A673 (cell line): ENCODE measurements at regions not wholly inside any gene's neighbourhood (a gene's known extent, or its start where the extent isn't known, plus 50 kb on each side); places are given as distances from the start of the nearest gene placed in this dataset.

ENCODE experiments used
- BruUV-seq: library from RNA; stranded (reverse); fragments of 400-500 nt; replicated peaks from 2 replicates; lab custom pipeline; 2021; lab: Mats Ljungman, UMichigan
- CTCF ChIA-PET: fragments of 300-600 bp; sonication (Branson Sonifier 250); formaldehyde crosslinking; loops from one replicate; lab custom pipeline; 2022; ENCODE audit warnings: antibody characterized with exemption; lab: Charles Lee
- POLR2A ChIA-PET: fragments of 300-600 bp; sonication (Branson Sonifier 250); formaldehyde crosslinking; loops from one replicate; lab custom pipeline; 2022; ENCODE audit warnings: antibody characterized with exemption; ENCODE audit not compliant: low non-redundant PET; lab: Charles Lee
- DNase-seq: peaks from one replicate; pipeline ENCODE4 v3.0.0-alpha.2; 2015; ENCODE audit warnings: low spot score
- H3K27ac ChIP-seq: fragments of 200-600 bp; sonication (generic); 2 replicates; pipeline ENCODE4 v1.5.1; 2016; ENCODE audit warnings: mixed run types, low read depth, mild to moderate bottlenecking, mixed read lengths, antibody characterized with exemption, low read length; ENCODE audit not compliant: poor library complexity, severe bottlenecking
- H3K27me3 ChIP-seq: fragments of 200-600 bp; sonication (generic); replicated peaks from 2 replicates; pipeline ENCODE4 v1.6.1; 2017; ENCODE audit warnings: mixed run types, low read depth, mild to moderate bottlenecking, mixed read lengths, antibody characterized with exemption, low read length; ENCODE audit not compliant: insufficient read depth, poor library complexity
- H3K36me3 ChIP-seq: fragments of 200-600 bp; sonication (generic); 2 replicates; pipeline ENCODE4 v1.6.1; 2016; ENCODE audit warnings: mixed run types, mild to moderate bottlenecking, mixed read lengths, antibody characterized with exemption, low read length; ENCODE audit not compliant: insufficient read depth, poor library complexity, severe bottlenecking
- H3K4me1 ChIP-seq: fragments of 200-600 bp; sonication (generic); 2 replicates; pipeline ENCODE4 v1.6.1; 2017; ENCODE audit warnings: mixed run types, mild to moderate bottlenecking, mixed read lengths, antibody characterized with exemption, low read length; ENCODE audit not compliant: insufficient read depth, poor library complexity, severe bottlenecking
- H3K4me3 ChIP-seq: fragments of 200-600 bp; sonication (generic); 2 replicates; pipeline ENCODE4 v1.5.1; 2016; ENCODE audit warnings: low read depth, mixed run types, mild to moderate bottlenecking, mixed read lengths, low read length; ENCODE audit not compliant: poor library complexity, severe bottlenecking
- H3K9me3 ChIP-seq: fragments of 200-600 bp; sonication (generic); 2 replicates; pipeline ENCODE4 v1.6.1; 2016; ENCODE audit warnings: mixed run types, low read depth, mild to moderate bottlenecking, mixed read lengths, antibody characterized with exemption, low read length; ENCODE audit not compliant: poor library complexity, severe bottlenecking
- EZH2 ChIP-seq: fragments of 200-600 bp; sonication (generic); IDR thresholded peaks from 2 replicates; pipeline ENCODE4 v1.6.1; 2017; ENCODE audit warnings: borderline replicate concordance, low read depth, mild to moderate bottlenecking, mixed read lengths, antibody characterized with exemption, low read length; ENCODE audit not compliant: poor library complexity, severe bottlenecking
- intact Hi-C: fragments of 100-400 bp; cut with micrococcal nuclease; formaldehyde crosslinking; loops from one replicate; pipeline ENCODE4 v1.10.0; 2022; ENCODE audit not compliant: unreplicated experiment
- TF ChIP-seq, protein P1 (sequence below): fragments of 300-800, 200-600 bp; sonication (generic); conservative IDR thresholded peaks from 2 replicates; pipeline ENCODE4 v1.5.1; 2017; ENCODE audit warnings: low read depth, mild to moderate bottlenecking, antibody characterized with exemption, low read length, moderate library complexity, mixed read lengths

DNA sequence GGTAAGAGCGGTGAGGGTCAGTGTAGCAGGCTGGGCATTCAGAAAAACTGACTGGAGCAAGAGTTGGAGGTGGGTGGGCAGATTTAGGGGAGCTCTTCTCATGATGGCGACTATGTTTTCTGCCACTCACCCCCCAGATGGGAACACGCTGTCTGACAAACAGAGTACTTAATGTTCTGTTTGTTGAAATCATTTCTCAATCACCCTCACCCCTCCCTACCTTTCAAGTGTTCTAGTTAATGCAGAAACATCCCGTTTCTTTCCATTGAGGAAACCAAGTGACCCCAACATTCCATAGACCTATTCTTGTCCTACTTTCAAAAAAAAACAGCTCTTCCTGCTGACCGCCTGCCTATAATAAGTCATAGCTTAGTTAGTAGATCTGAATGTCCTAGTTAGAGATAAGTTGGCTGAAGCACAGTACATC, 132.5 kb upstream of the NEDD9 start:
- peaks cover 5% of the 10 kb centered on the region for H3K4me1 ChIP-seq
- POLR2A ChIA-PET = no interaction called here
- no peak for TF ChIP-seq EZH2
- TF ChIP-seq, protein P1, sequence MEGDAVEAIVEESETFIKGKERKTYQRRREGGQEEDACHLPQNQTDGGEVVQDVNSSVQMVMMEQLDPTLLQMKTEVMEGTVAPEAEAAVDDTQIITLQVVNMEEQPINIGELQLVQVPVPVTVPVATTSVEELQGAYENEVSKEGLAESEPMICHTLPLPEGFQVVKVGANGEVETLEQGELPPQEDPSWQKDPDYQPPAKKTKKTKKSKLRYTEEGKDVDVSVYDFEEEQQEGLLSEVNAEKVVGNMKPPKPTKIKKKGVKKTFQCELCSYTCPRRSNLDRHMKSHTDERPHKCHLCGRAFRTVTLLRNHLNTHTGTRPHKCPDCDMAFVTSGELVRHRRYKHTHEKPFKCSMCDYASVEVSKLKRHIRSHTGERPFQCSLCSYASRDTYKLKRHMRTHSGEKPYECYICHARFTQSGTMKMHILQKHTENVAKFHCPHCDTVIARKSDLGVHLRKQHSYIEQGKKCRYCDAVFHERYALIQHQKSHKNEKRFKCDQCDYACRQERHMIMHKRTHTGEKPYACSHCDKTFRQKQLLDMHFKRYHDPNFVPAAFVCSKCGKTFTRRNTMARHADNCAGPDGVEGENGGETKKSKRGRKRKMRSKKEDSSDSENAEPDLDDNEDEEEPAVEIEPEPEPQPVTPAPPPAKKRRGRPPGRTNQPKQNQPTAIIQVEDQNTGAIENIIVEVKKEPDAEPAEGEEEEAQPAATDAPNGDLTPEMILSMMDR = no peak
- no peaks in the 10 kb centered on the region for H3K36me3 ChIP-seq
- H3K9me3 ChIP-seq = no peaks in the 10 kb centered on the region
- BruUV-seq = no TSS peak
- intact Hi-C loops = no loop called here
- CTCF ChIA-PET = no interaction called here
- no peaks in the 10 kb centered on the region for H3K27me3 ChIP-seq
- no peak for DNase-seq
- no peak overlapping the region for H3K4me3 ChIP-seq
- H3K27ac ChIP-seq = no peak overlapping the region

DNA sequence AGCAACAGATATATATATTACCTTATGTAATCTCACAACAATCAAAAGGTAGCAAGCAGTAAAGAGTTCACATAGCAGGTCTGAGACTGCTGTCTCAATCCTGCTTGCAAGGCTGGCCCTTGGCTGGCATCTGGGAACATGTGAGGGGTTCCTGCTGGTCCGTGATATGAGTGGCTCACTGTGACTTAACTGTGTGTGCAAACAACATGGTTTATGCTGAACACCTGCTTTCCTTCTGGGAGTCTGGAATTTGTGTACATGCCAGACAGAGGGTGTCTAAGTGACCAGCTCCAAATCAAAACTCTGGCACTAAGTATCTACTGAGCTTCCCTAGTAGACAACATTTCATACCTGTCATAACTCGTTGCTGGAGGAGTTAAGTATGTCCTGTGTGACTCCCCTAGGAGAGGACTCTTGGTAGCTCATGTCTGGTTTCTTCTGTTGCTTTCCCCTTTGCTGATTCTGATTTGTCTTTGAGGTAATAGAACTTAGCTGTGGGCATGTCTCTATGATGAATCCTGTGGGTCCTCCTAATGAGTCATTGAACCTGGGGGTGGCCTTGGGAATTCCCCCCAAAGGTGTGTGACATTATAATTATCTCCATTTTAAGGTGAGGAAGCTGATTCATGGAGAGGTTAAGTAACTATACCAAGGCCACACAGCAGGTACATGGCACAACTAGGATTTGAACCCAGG, 131.6 kb upstream of the NEDD9 start:
- Histone ChIP-seq H3K4me3 (no peak overlapping the region), H3K4me1 (peaks cover 5% of the 10 kb centered on the region), H3K27ac (no peak overlapping the region), H3K9me3 (no peaks in the 10 kb centered on the region), H3K27me3 (no peaks in the 10 kb centered on the region), H3K36me3 (no peaks in the 10 kb centered on the region)
- DNase-seq = no peak
- ChIA-PET POLR2A (no interaction called here), CTCF (no interaction called here)
- intact Hi-C loops = no loop called here
- TF ChIP-seq, protein P1 = no peak
- TF ChIP-seq EZH2 = no peak
- BruUV-seq = no TSS peak

DNA sequence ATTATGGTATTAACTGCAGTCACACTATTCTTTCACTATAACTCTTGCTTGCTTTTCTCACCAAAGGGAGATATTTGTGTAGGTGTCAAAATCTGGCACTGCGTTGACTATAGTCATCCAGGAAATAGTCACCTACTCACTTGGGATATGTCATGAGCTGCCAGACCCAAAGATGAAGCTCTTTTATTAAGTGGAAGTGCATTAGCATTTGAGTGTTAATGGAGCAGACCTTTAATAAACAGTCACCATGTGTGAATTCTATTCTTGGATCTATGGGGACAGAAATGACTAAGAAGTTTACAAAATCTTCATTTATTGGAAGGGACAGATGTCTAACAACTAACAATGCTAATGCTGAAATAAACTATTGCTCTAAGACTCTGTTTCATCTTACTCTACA, 130.1 kb upstream of the NEDD9 start:
- Histone ChIP-seq H3K4me3 (no peak overlapping the region), H3K27me3 (no peaks in the 10 kb centered on the region), H3K9me3 (no peaks in the 10 kb centered on the region), H3K36me3 (no peaks in the 10 kb centered on the region), H3K27ac (no peak overlapping the region), H3K4me1 (peaks cover 1% of the 10 kb centered on the region)
- no TSS peak for BruUV-seq
- TF ChIP-seq EZH2 = no peak
- TF ChIP-seq, protein P1 = no peak
- intact Hi-C loops = no loop called here
- no peak for DNase-seq
- ChIA-PET POLR2A (no interaction called here), CTCF (no interaction called here)
